ENCODE measurements at regions not wholly inside any gene's neighbourhood (a gene's known extent, or its start where the extent isn't known, plus 50 kb on each side); places are given as distances from the start of the nearest gene placed in this dataset.
"Not testable (repeated sequence)": the region's sequence is repeated elsewhere in the genome, so short reads cannot be mapped to it uniquely, and the experiment has no call there.

DNA sequence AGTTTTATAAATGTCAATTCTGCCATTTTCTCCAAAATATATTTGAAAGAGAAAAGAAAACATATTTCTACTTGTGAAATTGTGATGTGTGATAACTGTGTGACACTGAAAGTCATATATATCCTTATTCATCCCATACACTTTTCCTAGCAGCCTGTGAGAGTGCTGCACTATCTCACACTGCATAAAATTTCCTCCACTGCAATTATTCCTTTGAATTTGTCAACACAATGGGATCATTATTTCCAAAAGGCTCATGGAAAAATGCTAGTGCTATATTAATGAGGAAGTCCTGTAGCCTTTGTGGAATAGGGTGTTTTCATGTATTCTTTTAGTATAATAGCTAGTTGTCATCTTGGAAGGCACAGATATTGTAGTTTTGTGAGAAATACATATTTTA is 504.1 kb downstream of the RPL10L start:
- no peaks in the 10 kb centered on the region for H3K36me3 Mint-ChIP-seq (ENCODE audit: low read depth)
- H3K27ac Mint-ChIP-seq, result no peak overlapping the region
- H3K27me3 Mint-ChIP-seq (ENCODE audit: low read depth), result no peaks in the 10 kb centered on the region
- peaks cover 18% of the 10 kb centered on the region for H3K9me3 Mint-ChIP-seq
- H3K4me1 Mint-ChIP-seq (ENCODE audit: low read depth), result no peaks in the 10 kb centered on the region
- no peak overlapping the region for H3K4me3 Mint-ChIP-seq

DNA sequence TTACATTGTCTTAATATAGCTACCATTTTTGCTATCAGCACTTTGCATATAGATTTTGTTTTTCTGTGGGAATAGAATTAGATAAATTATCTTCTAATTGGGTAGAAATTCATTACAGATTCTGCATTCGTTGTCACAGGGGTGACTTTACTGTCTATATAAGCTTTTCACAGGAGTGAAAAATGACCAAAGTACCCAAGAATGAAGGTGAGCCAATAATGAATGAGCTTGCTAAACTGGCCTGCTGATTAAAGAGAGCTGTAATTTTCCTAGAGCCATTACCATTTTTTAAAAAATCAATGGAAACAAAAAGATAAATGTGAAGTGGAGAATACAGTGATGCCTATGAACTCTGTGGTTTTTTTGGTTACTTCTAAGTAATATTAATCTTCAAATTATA is 504.6 kb downstream of the RPL10L start:
- no peaks in the 10 kb centered on the region for H3K36me3 Mint-ChIP-seq (ENCODE audit: low read depth)
- H3K4me1 Mint-ChIP-seq (ENCODE audit: low read depth), result no peaks in the 10 kb centered on the region
- no peaks in the 10 kb centered on the region for H3K27me3 Mint-ChIP-seq (ENCODE audit: low read depth)
- H3K9me3 Mint-ChIP-seq, result peaks cover 19% of the 10 kb centered on the region
- no peak overlapping the region for H3K27ac Mint-ChIP-seq
- no peak overlapping the region for H3K4me3 Mint-ChIP-seq

DNA sequence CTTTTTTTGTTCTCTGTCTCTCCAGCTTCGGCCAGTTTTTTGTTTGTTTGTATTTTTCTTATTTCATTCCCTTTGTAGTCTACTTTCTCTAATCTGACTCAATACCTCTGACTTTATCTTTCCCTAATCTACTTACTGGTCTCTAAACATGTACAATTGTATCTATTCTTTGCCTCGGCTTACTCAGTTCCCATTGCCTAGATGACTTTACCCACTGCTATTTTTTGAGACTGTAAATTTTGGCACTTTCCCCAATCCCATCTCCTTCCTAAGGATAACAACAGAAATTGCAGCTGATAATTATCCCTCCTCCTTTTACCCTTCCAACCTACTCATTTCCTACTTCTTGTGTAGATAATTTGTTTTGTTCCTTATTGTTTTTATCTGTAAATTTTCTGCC is 511.1 kb downstream of the RPL10L start:
- no peaks in the 10 kb centered on the region for H3K4me1 Mint-ChIP-seq (ENCODE audit: low read depth)
- H3K36me3 Mint-ChIP-seq (ENCODE audit: low read depth), result no peaks in the 10 kb centered on the region
- no peaks in the 10 kb centered on the region for H3K27me3 Mint-ChIP-seq (ENCODE audit: low read depth)
- H3K4me3 Mint-ChIP-seq, result no peak overlapping the region
- H3K9me3 Mint-ChIP-seq, result peaks cover 31% of the 10 kb centered on the region
- no peak overlapping the region for H3K27ac Mint-ChIP-seq

DNA sequence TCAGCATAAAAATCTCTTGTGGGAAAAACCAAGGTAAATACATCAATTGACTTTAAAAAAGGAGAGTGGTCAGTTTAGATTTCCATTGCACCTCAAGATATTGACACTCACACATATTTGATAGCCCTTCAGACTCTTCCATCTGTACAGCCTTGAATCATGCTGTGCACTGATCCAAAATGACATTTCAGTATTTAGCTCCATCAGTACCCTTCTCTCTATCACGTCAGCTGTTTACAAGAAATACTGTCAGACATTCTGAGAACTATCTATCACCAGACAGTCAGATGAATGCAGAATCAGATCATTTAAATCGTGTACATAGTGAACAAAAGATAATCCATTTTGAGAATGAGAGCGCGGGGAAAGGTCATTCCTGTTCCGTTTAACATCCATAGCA is 511.9 kb downstream of the RPL10L start:
- H3K4me3 Mint-ChIP-seq, result no peak overlapping the region
- no peaks in the 10 kb centered on the region for H3K27me3 Mint-ChIP-seq (ENCODE audit: low read depth)
- H3K9me3 Mint-ChIP-seq, result peaks cover 34% of the 10 kb centered on the region
- H3K27ac Mint-ChIP-seq, result no peak overlapping the region
- H3K36me3 Mint-ChIP-seq (ENCODE audit: low read depth), result no peaks in the 10 kb centered on the region
- H3K4me1 Mint-ChIP-seq (ENCODE audit: low read depth), result no peaks in the 10 kb centered on the region

DNA sequence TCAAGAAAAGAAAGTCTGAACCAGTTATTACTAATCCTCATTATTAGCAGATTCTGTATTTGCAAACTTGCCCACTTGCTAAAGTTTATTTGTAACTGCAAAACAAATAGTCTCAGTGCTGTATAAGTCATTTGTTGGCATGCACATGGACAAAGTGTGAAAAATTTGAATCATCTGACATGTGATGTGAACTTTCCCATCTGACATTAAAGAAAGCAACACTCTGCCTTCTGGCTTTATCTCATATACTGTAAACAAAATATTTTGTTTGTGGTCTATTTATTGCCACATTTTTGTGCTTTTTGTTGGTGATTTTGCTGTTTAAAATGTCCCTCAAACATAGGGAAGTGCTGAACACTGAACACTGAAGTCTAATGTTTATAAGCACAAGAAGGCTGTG is 513.8 kb downstream of the RPL10L start:
- Mint-ChIP-seq H3K27ac (no peak overlapping the region), H3K27me3 (ENCODE audit: low read depth) (no peaks in the 10 kb centered on the region), H3K36me3 (ENCODE audit: low read depth) (no peaks in the 10 kb centered on the region), H3K4me1 (ENCODE audit: low read depth) (no peaks in the 10 kb centered on the region), H3K9me3 (peaks cover 40% of the 10 kb centered on the region), H3K4me3 (no peak overlapping the region)

DNA sequence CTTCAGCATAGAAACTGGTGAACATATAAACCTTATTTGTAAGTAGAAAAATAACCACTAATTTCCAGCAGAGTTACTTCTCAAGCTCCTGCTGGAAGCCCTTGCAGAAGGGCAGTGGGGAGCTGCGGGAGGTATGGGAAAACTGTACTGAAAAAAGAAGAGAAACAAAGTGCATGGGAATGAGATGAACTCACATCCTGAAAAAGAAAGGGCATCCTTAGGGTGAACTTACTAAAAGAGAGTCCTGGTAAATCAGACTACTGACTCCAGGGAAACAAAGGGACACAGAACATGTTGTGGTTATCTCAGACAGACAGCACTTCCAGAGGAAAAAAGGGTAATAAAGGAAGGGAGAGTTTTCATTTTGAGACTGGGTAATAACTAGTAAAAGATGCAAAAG is 515.1 kb downstream of the RPL10L start:
- Mint-ChIP-seq H3K27me3 (ENCODE audit: low read depth) (no peaks in the 10 kb centered on the region), H3K4me3 (no peak overlapping the region), H3K9me3 (peaks cover 40% of the 10 kb centered on the region), H3K4me1 (ENCODE audit: low read depth) (no peaks in the 10 kb centered on the region), H3K27ac (no peak overlapping the region), H3K36me3 (ENCODE audit: low read depth) (no peaks in the 10 kb centered on the region)

DNA sequence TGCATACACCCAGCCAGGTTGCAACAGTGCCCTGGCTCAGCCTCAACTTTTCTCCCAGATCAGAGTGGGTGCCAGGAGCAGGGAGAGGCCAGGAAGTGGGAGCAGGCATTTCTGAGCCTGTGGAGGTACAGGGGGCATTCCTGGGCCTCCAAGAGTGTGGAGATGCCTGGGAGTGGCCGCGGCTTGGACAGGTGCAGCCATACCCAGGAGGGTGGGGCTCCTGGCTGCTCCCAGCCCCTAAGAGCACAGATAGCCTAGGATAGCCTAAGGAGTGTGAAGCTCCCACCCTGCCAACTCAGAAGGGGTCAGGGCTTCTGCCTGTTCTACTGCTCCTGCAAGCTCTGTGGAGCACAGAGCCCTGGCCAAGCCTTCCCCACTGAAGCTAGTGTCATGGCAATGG is 543.4 kb downstream of the RPL10L start:
- H3K36me3 Mint-ChIP-seq (ENCODE audit: low read depth), result no peaks in the 10 kb centered on the region
- peaks cover 32% of the 10 kb centered on the region for H3K9me3 Mint-ChIP-seq
- no peaks in the 10 kb centered on the region for H3K27me3 Mint-ChIP-seq (ENCODE audit: low read depth)
- H3K4me3 Mint-ChIP-seq, result no peak overlapping the region
- H3K27ac Mint-ChIP-seq, result no peak overlapping the region
- no peaks in the 10 kb centered on the region for H3K4me1 Mint-ChIP-seq (ENCODE audit: low read depth)

DNA sequence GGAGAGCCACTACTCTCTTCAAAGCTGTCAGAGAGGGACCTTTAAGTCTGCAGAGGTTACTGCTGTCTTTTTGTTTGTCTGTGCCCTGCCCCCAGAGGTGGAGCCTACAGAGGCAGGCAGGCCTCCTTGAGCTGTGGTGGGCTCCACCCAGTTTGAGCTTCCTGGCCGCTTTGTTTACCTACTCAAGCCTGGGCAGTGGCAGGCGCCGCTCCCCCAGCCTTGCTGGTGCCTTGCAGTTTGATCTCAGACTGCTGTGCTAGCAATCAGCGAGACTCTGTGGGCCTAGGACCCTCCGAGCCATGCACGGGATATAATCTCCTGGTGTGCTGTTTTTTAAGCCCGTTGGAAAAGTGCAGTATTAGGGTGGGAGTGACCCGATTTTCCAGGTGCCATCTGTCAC is 550.7 kb downstream of the RPL10L start:
- H3K27me3 Mint-ChIP-seq (ENCODE audit: low read depth); H3K4me3 Mint-ChIP-seq; H3K4me1 Mint-ChIP-seq (ENCODE audit: low read depth); H3K36me3 Mint-ChIP-seq (ENCODE audit: low read depth); H3K27ac Mint-ChIP-seq: not testable (repeated sequence)
- peaks cover 18% of the 10 kb centered on the region for H3K9me3 Mint-ChIP-seq

DNA sequence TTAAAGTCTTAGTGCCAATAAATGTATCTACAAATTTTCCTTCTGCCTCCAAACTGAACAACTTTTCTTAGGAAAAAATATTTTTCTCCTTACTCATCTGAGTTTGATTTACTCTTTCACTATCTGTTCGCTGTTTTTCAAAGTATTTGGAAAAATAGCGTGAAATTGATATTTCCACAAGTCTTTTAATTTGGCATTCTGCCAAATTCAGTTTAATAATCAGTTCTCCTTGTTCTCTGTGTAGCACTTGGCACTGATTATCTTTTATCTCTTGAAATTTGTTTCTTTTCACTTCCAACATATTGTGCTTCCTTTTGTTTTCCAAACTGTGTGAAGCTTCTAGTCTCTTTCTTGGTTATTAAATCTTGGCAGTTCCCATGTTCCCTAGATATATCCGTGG is 559.8 kb downstream of the RPL10L start:
- Mint-ChIP-seq H3K4me1 (ENCODE audit: low read depth) (no peaks in the 10 kb centered on the region), H3K27me3 (ENCODE audit: low read depth) (no peaks in the 10 kb centered on the region), H3K36me3 (ENCODE audit: low read depth) (no peaks in the 10 kb centered on the region), H3K27ac (no peak overlapping the region), H3K9me3 (peaks cover 22% of the 10 kb centered on the region), H3K4me3 (no peak overlapping the region)

DNA sequence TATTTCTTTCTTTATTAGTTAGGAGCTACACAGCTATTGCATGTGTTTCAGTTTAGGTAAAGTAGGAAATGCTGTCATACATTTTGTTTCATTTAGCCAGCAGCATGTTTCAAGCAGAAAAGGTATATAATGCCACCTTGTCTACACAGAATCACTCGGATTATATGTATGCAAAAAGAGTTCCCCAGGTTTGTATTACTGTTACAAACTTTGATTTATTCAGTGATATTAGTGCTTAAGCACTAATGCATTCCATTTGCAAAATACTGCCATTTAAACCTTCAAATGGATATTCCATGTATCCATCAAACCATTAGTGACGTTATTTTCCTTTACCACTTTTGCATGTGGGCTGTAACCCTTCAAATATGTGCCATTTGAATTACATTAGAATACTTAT is 564.0 kb downstream of the RPL10L start:
- H3K27ac Mint-ChIP-seq, result no peak overlapping the region
- H3K9me3 Mint-ChIP-seq, result peaks cover 26% of the 10 kb centered on the region
- no peaks in the 10 kb centered on the region for H3K27me3 Mint-ChIP-seq (ENCODE audit: low read depth)
- no peaks in the 10 kb centered on the region for H3K4me1 Mint-ChIP-seq (ENCODE audit: low read depth)
- H3K36me3 Mint-ChIP-seq (ENCODE audit: low read depth), result no peaks in the 10 kb centered on the region
- no peak overlapping the region for H3K4me3 Mint-ChIP-seq

DNA sequence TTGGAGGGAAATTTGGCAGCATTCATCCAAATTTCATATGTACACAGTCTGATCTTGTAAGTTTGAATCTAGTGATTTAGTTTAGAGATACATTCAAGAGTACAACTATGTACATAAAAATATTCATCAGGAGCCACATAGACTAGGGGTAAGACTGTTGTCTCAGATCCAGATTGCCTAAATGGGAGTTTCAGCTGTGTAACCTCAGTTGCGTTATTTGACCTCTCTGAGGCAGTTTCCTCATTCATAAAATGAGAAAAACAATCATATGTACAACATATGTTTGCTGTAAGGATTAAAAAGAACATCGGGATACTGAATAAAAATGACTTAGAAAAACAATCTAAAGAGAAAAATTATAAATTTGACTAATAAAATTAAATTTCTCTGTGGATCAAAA is 577.5 kb downstream of the RPL10L start:
- H3K36me3 Mint-ChIP-seq (ENCODE audit: low read depth), result no peaks in the 10 kb centered on the region
- H3K27me3 Mint-ChIP-seq (ENCODE audit: low read depth), result no peaks in the 10 kb centered on the region
- H3K9me3 Mint-ChIP-seq, result peaks cover 6% of the 10 kb centered on the region
- no peak overlapping the region for H3K27ac Mint-ChIP-seq
- no peaks in the 10 kb centered on the region for H3K4me1 Mint-ChIP-seq (ENCODE audit: low read depth)
- no peak overlapping the region for H3K4me3 Mint-ChIP-seq

DNA sequence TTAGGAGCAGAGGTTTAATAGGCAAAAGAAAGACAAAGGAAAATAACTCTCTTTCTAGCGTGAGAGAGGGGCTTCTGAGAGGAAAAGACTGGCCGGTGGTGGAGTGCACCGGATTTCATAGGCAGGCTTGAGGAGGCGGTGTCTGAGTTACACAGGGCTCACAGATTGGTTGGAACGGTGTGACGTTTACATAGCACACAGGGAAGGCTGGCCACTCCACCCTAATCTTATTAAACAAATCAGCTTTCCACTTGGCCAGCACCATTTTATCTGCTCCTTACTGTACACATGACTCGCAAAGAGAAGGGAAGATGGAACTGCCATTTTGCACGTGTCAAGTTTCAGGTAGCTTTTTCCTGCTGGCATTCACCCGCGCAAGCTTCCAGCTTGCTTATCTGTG is 587.7 kb downstream of the RPL10L start:
- H3K4me3 Mint-ChIP-seq, result no peak overlapping the region
- no peaks in the 10 kb centered on the region for H3K4me1 Mint-ChIP-seq (ENCODE audit: low read depth)
- H3K27ac Mint-ChIP-seq, result no peak overlapping the region
- peaks cover 14% of the 10 kb centered on the region for H3K9me3 Mint-ChIP-seq
- H3K27me3 Mint-ChIP-seq (ENCODE audit: low read depth), result no peaks in the 10 kb centered on the region
- H3K36me3 Mint-ChIP-seq (ENCODE audit: low read depth), result no peaks in the 10 kb centered on the region

DNA sequence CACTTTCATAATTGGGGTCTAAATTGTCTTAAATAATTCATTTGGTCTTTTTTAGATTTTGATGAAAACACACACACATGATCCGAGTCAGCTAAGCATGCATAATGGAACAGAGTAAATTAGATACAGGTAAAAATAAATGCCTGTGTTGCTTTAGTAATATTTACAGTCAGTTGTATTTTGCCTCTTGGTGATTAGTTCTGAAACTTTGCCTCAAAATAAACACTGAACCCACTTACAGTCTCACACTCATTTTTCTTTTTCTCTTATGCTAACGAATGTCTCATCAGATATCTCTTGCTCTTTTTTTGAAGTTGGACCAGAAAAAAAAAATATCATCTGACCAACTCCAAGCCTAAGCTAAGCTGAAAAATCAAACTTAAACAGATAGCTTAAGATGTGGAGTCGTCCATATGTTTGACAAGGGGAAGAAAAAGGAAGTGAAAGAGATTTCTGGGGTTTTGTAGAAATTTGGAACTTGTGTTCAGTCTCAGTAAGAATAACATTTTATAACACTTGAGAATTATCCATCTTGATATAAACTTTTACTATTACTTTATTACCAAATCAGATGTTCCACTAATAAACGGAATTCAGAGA is 592.5 kb downstream of the RPL10L start:
- Mint-ChIP-seq H3K27ac (no peak overlapping the region), H3K27me3 (ENCODE audit: low read depth) (no peaks in the 10 kb centered on the region)

DNA sequence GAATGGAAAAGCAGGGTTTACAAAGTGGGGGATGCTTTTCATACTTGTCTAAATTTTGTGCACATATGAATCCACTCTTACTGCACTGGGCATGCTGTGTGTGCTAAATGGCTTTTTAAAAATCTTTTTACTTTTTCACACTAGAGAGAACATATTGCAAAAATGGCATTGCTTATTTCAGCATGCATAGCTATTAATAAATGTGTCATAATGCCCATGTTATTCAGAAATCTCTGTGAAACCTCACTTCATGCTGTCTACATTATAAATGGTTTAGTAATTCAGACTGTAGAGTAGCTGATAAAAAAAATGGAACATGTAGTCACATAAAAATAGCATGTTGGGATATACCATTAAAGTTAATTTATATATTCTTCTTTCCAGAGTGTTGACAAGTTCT is 593.8 kb downstream of the RPL10L start:
- Mint-ChIP-seq H3K4me3 (no peak overlapping the region), H3K36me3 (ENCODE audit: low read depth) (no peaks in the 10 kb centered on the region), H3K27ac (no peak overlapping the region), H3K27me3 (ENCODE audit: low read depth) (no peaks in the 10 kb centered on the region), H3K9me3 (peaks cover 7% of the 10 kb centered on the region), H3K4me1 (ENCODE audit: low read depth) (no peaks in the 10 kb centered on the region)

More for the DNA sequence above, 592.5 kb downstream of the RPL10L start:
- Mint-ChIP-seq H3K4me3 (no peak overlapping the region), H3K4me1 (ENCODE audit: low read depth) (no peaks in the 10 kb centered on the region), H3K9me3 (peaks cover 11% of the 10 kb centered on the region), H3K36me3 (ENCODE audit: low read depth) (no peaks in the 10 kb centered on the region)

DNA sequence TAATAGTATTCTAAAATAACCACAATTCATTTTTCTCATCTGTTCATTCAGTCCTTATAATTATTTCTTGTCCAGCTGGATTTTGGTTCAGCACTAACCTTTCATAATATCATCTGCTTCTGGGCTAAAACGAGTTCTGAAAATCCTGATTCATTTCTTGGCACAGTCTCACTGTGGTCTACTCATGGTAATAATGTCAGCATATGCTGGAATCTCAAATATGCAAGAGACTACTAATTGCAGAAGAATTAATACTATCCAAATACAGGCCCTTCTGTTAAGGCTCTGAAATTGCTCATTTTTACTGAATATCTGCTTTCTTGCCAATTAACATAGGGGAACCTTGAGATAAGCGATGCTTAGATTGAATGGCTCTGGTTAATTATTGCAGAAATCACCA is 597.1 kb downstream of the RPL10L start:
- Mint-ChIP-seq H3K36me3 (ENCODE audit: low read depth) (no peaks in the 10 kb centered on the region), H3K9me3 (peaks cover 10% of the 10 kb centered on the region), H3K4me3 (no peak overlapping the region), H3K27ac (no peak overlapping the region), H3K4me1 (ENCODE audit: low read depth) (no peaks in the 10 kb centered on the region), H3K27me3 (ENCODE audit: low read depth) (no peaks in the 10 kb centered on the region)

DNA sequence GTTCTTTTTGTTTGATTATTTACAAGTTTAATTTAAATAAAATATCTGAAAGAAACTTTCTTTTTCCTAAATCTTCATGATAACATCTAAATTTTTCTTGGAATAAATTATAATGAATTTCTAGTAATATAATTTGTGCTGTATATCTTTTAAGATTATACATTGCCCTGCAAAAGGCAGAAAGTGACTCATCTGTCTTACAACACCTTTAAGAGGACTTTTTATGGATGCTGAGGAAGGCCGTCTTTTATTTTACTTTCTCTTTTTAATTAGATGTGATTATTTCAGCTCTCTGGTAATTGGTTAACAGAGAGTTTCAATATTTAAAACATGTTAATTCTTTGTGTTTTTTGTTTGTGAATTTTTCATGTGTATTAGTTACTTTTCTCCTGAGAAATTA is 598.4 kb downstream of the RPL10L start:
- H3K4me1 Mint-ChIP-seq (ENCODE audit: low read depth), result no peaks in the 10 kb centered on the region
- peaks cover 14% of the 10 kb centered on the region for H3K9me3 Mint-ChIP-seq
- no peak overlapping the region for H3K27ac Mint-ChIP-seq
- no peak overlapping the region for H3K4me3 Mint-ChIP-seq
- no peaks in the 10 kb centered on the region for H3K36me3 Mint-ChIP-seq (ENCODE audit: low read depth)
- no peaks in the 10 kb centered on the region for H3K27me3 Mint-ChIP-seq (ENCODE audit: low read depth)

All from T-helper 1 cell treated with Interleukin-12 subunit alpha and Interleukin-12 subunit beta and Interleukin-4 antibody, amounts not matched to agents 30 μg/mL and 1 μg/mL, for 36 hours (primary cell).